ENCODE measurements at regions not wholly inside any gene's neighbourhood (a gene's known extent, or its start where the extent isn't known, plus 50 kb on each side); places are given as distances from the start of the nearest gene placed in this dataset.

GRCh38 chr1:238161955-238162354 lies 271.2 kb upstream of the ZP4 start:
- no peaks in the 10 kb centered on the region for H3K79me2 ChIP-seq (ENCODE audit: low read depth)
- CTCF ChIA-PET, result no interaction called here
- intact Hi-C loops (cut with micrococcal nuclease; ENCODE audit: unreplicated experiment), result no loop called here
- H3K9me2 ChIP-seq (ENCODE audit: insufficient read depth), result no peaks in the 10 kb centered on the region; the same call in 1 of the 2 replicates
- H3F3A ChIP-seq (ENCODE audit: insufficient read depth, low read depth), result no peaks in the 10 kb centered on the region
- H3K36me3 ChIP-seq (ENCODE audit: low read depth), result no peaks in the 10 kb centered on the region
- no peak overlapping the region for H3K4me3 ChIP-seq
- H2AFZ ChIP-seq, result no peak overlapping the region
- no peak for TF ChIP-seq CTCF (conservative IDR thresholded peaks at IDR 0.05)
- no peak for TF ChIP-seq EZH2 (IDR thresholded peaks at IDR 0.05; ENCODE audit: low read depth)
- H3K4me1 ChIP-seq (replicated peaks; ENCODE audit: insufficient read depth), result no peaks in the 10 kb centered on the region
- H3K27ac ChIP-seq, result no peak overlapping the region
- no peaks in the 10 kb centered on the region for H4K20me1 ChIP-seq (ENCODE audit: insufficient read depth)
- no peaks in the 10 kb centered on the region for H3K27me3 ChIP-seq (ENCODE audit: insufficient read depth, low read depth)
- BruUV-seq (replicated peaks), result no TSS peak
- no peaks in the 10 kb centered on the region for H3K9me3 ChIP-seq (ENCODE audit: insufficient read depth, low read depth)
- POLR2A ChIA-PET (ENCODE audit: unreplicated experiment), result no interaction called here
- no peak for DNase-seq
- no peak overlapping the region for H3K4me2 ChIP-seq

GRCh38 chr1:238153939-238154338 lies 263.2 kb upstream of the ZP4 start:
- H3K4me3 ChIP-seq, result no peak overlapping the region
- TF ChIP-seq CTCF (conservative IDR thresholded peaks at IDR 0.05) (no peak), EZH2 (IDR thresholded peaks at IDR 0.05; ENCODE audit: low read depth) (no peak)
- H3F3A ChIP-seq (ENCODE audit: insufficient read depth, low read depth), result no peaks in the 10 kb centered on the region
- intact Hi-C loops (cut with micrococcal nuclease; ENCODE audit: unreplicated experiment), result no loop called here
- DNase-seq, result no peak
- H3K27ac ChIP-seq, result no peak overlapping the region
- no peaks in the 10 kb centered on the region for H3K27me3 ChIP-seq (ENCODE audit: insufficient read depth, low read depth)
- CTCF ChIA-PET, result no interaction called here
- H3K9me3 ChIP-seq (ENCODE audit: insufficient read depth, low read depth), result no peaks in the 10 kb centered on the region
- POLR2A ChIA-PET (ENCODE audit: unreplicated experiment), result no interaction called here
- H3K4me1 ChIP-seq (replicated peaks; ENCODE audit: insufficient read depth), result no peaks in the 10 kb centered on the region
- H3K79me2 ChIP-seq (ENCODE audit: low read depth), result no peaks in the 10 kb centered on the region
- no TSS peak for BruUV-seq (replicated peaks)
- H3K36me3 ChIP-seq (ENCODE audit: low read depth), result no peaks in the 10 kb centered on the region
- H3K9me2 ChIP-seq (ENCODE audit: insufficient read depth), result no peaks in the 10 kb centered on the region
- H4K20me1 ChIP-seq (ENCODE audit: insufficient read depth), result no peaks in the 10 kb centered on the region
- no peak overlapping the region for H2AFZ ChIP-seq
- H3K4me2 ChIP-seq, result no peak overlapping the region

GRCh38 chr1:238153253-238153652 lies 262.5 kb upstream of the ZP4 start:
- H4K20me1 ChIP-seq (ENCODE audit: insufficient read depth), result no peaks in the 10 kb centered on the region
- no peak for DNase-seq
- no peaks in the 10 kb centered on the region for H3F3A ChIP-seq (ENCODE audit: insufficient read depth, low read depth)
- no peaks in the 10 kb centered on the region for H3K36me3 ChIP-seq (ENCODE audit: low read depth)
- H3K27me3 ChIP-seq (ENCODE audit: insufficient read depth, low read depth), result no peaks in the 10 kb centered on the region
- intact Hi-C loops (cut with micrococcal nuclease; ENCODE audit: unreplicated experiment), result no loop called here
- H3K9me3 ChIP-seq (ENCODE audit: insufficient read depth, low read depth), result no peaks in the 10 kb centered on the region
- H3K4me2 ChIP-seq, result no peak overlapping the region
- no peak overlapping the region for H3K4me3 ChIP-seq
- CTCF ChIA-PET, result no interaction called here
- no peaks in the 10 kb centered on the region for H3K9me2 ChIP-seq (ENCODE audit: insufficient read depth)
- H3K27ac ChIP-seq, result no peak overlapping the region
- TF ChIP-seq CTCF (conservative IDR thresholded peaks at IDR 0.05) (no peak), EZH2 (IDR thresholded peaks at IDR 0.05; ENCODE audit: low read depth) (no peak)
- no peaks in the 10 kb centered on the region for H3K4me1 ChIP-seq (replicated peaks; ENCODE audit: insufficient read depth)
- no TSS peak for BruUV-seq (replicated peaks)
- no peak overlapping the region for H2AFZ ChIP-seq
- H3K79me2 ChIP-seq (ENCODE audit: low read depth), result no peaks in the 10 kb centered on the region
- POLR2A ChIA-PET (ENCODE audit: unreplicated experiment), result no interaction called here
